CD14-positive monocyte (primary cell): ENCODE measurements at regions not wholly inside any gene's neighbourhood (a gene's known extent, or its start where the extent isn't known, plus 50 kb on each side); places are given as distances from the start of the nearest gene placed in this dataset.

Source experiments
- DNase-seq, 3 donors: peaks; one replicate each; pipeline ENCODE4 v3.0.0-alpha.2; 2011 to 2022
- H2AFZ ChIP-seq: 2 replicates; pipeline ENCODE4 v1.6.0; 2012; ENCODE audit warnings: mild to moderate bottlenecking, low read depth, low read length, inconsistent platforms; ENCODE audit not compliant: insufficient read depth, poor library complexity, severe bottlenecking
- H3K27ac ChIP-seq, 2 donors: 1 replicate in 1 of 2; 2 replicates in 1 of 2; pipeline ENCODE4 v1.5.1; 2012 to 2013; ENCODE audit warnings: low read length in 2 of 2, control low read depth in 1 of 2, inconsistent platforms in 1 of 2, low read depth in 1 of 2, mild to moderate bottlenecking in 1 of 2
- H3K27me3 ChIP-seq, 2 donors: one replicate each; pipeline versions ENCODE4 v1.6.0 to v1.6.1; 2011 to 2013; ENCODE audit warnings: low read length in 2 of 2; ENCODE audit not compliant: control insufficient read depth in 2 of 2, insufficient read depth in 2 of 2
- H3K36me3 ChIP-seq, 2 donors: replicated peaks in 1 of 2; 1 replicate in 1 of 2; 2 replicates in 1 of 2; pipeline versions ENCODE4 v1.5.1 to v1.6.1; 2012 to 2013; ENCODE audit warnings: low read length in 2 of 2, control low read depth in 1 of 2, inconsistent platforms in 1 of 2, mild to moderate bottlenecking in 1 of 2; ENCODE audit not compliant: insufficient read depth in 2 of 2, control insufficient read depth in 1 of 2
- H3K4me1 ChIP-seq, 2 donors: 1 replicate in 1 of 2; 2 replicates in 1 of 2; pipeline versions ENCODE4 v1.5.1 to v1.6.1; 2012 to 2013; ENCODE audit warnings: low read length in 2 of 2, control low read depth in 1 of 2, inconsistent platforms in 1 of 2, mild to moderate bottlenecking in 1 of 2, moderate library complexity in 1 of 2; ENCODE audit not compliant: insufficient read depth in 2 of 2, control insufficient read depth in 1 of 2
- H3K4me2 ChIP-seq: replicated peaks from 2 replicates; pipeline ENCODE3; 2012; ENCODE audit warnings: low read length, moderate library complexity, mild to moderate bottlenecking; ENCODE audit not compliant: poor library complexity, severe bottlenecking; ENCODE audit errors: extremely low read depth
- H3K4me3 ChIP-seq, 3 experiments: fragments of 200-600 bp in 1 of 3; sonication (generic) in 1 of 3; replicated peaks in 1 of 3; 1 replicate in 2 of 3; 2 replicates in 1 of 3; pipeline ENCODE4 v1.5.1; 2011 to 2013; ENCODE audit warnings: low read length in 3 of 3, mild to moderate bottlenecking in 3 of 3, control low read depth in 2 of 3, low read depth in 2 of 3, inconsistent platforms in 1 of 3, moderate library complexity in 1 of 3
- H3K79me2 ChIP-seq: 2 replicates; pipeline ENCODE4 v1.6.0; 2012; ENCODE audit warnings: mild to moderate bottlenecking, control low read depth, inconsistent platforms, low read length, moderate library complexity; ENCODE audit not compliant: insufficient read depth
- H3K9ac ChIP-seq: 2 replicates; pipeline ENCODE4 v1.6.0; 2017; ENCODE audit warnings: low read length, mild to moderate bottlenecking; ENCODE audit not compliant: insufficient read depth, poor library complexity, severe bottlenecking
- H3K9me3 ChIP-seq, 2 donors: replicated peaks in 1 of 2; 1 replicate in 1 of 2; 2 replicates in 1 of 2; pipeline versions ENCODE4 v1.5.1 to v1.6.1; 2012 to 2013; ENCODE audit warnings: low read length in 2 of 2, control low read depth in 1 of 2; ENCODE audit not compliant: control insufficient read depth in 1 of 2, insufficient read depth in 1 of 2
- H4K20me1 ChIP-seq: 2 replicates; pipeline ENCODE4 v1.6.0; 2012; ENCODE audit warnings: mild to moderate bottlenecking, low read length, control low read depth, moderate library complexity; ENCODE audit not compliant: insufficient read depth
- H3K27ac Mint-ChIP-seq, 7 donors: one replicate each; pipeline ENCODE4 v1.8.0; 2020; ENCODE audit warnings: mild to moderate bottlenecking in 7 of 7, mixed read lengths in 7 of 7, moderate library complexity in 6 of 7, inconsistent platforms in 2 of 7
- H3K27me3 Mint-ChIP-seq, 3 donors: one replicate each; pipeline ENCODE4 v1.8.0; 2021 to 2022; ENCODE audit warnings: low read depth in 3 of 3, mild to moderate bottlenecking in 3 of 3, mixed read lengths in 3 of 3, moderate library complexity in 3 of 3, inconsistent platforms in 1 of 3
- H3K36me3 Mint-ChIP-seq, 2 donors: one replicate each; pipeline ENCODE4 v1.8.0; 2020; ENCODE audit warnings: mixed read lengths in 2 of 2, inconsistent platforms in 1 of 2, mild to moderate bottlenecking in 1 of 2
- H3K4me1 Mint-ChIP-seq: one replicate; pipeline ENCODE4 v1.8.0; 2020; ENCODE audit warnings: mild to moderate bottlenecking, mixed read lengths
- H3K4me3 Mint-ChIP-seq, 2 donors: one replicate each; pipeline ENCODE4 v1.8.0; 2020; ENCODE audit warnings: mild to moderate bottlenecking in 2 of 2, mixed read lengths in 2 of 2, moderate library complexity in 1 of 2
- H3K9me3 Mint-ChIP-seq, 7 donors: one replicate each; pipeline ENCODE4 v1.8.0; 2020 to 2022; ENCODE audit warnings: mixed read lengths in 7 of 7, mild to moderate bottlenecking in 6 of 7, moderate library complexity in 6 of 7, inconsistent platforms in 2 of 7
- CTCF ChIP-seq: fragments of 200-600 bp; IDR thresholded peaks from one replicate; pipeline ENCODE4 v1.8.0; 2022; ENCODE audit warnings: antibody characterized with exemption, mild to moderate bottlenecking
- WGBS: methylation state at CpG from one replicate; pipeline ENCODE4 v1.1.5; 2013; ENCODE audit warnings: missing lambda C conversion rate; ENCODE audit not compliant: insufficient coverage; 5-methylcytosine and 5-hydroxymethylcytosine counted together
- intact Hi-C, 2 donors: fragments of 100-400 bp; cut with micrococcal nuclease; formaldehyde crosslinking; loops; one replicate each; pipeline versions ENCODE4 v1.15.0 to v1.15.1; 2023

DNA sequence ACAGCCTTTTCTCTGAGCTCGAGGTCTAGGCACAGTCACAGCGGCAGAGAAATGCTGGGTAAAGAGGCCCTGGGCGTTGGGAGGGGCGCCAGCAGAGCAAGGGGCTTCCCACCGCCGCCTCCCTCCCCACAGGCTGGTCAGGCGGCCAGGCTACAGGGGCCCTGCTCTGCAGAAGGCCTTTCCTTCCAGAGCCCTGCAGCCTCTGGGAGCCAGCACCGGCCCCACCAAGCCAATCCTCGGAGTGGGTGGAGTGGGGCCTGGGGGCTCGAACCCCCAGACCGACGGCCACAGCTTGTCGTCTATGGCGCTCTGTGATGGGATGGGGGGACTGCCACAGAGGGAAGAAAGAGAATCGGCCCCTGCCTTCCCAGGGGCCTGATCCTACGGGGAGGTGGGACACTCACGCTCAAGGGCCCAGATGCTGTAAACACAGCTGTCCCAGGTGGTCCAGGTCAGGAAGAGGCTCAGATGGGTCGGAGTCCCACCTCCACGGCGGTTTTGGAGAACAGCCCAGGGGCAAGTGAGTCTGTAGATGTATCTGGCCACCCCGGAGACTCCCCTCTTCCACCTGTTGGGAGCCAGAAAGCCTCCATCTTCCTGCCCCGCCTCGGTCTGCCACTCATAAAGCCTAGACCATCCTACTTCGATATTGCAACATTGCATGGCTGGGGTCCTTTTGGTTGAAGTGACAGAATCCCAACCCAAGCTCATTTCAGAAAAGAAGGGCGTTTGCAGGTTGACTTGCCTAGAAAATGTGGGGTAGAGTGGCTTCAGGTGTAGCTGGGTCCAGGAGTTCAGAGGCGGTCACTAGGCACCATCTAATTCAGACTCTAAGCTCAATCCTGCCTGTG is 95.6 kb downstream of the SIK1 start:
- DNase-seq, result no peak
- intact Hi-C loops, result no loop called here
- Histone ChIP-seq H3K36me3 (no peaks in the 10 kb centered on the region), H4K20me1 (no peaks in the 10 kb centered on the region), H3K4me1 (no peaks in the 10 kb centered on the region), H3K4me3 (no peak overlapping the region), H3K9me3 (no peaks in the 10 kb centered on the region), H3K27ac (no peak overlapping the region), H2AFZ (no peak overlapping the region), H3K79me2 (no peaks in the 10 kb centered on the region), H3K9ac (no peak overlapping the region), H3K27me3 (peaks cover 0 to 6% of the 10 kb centered on the region in 2 donors), H3K4me2 (no peak overlapping the region)
- no peak for TF ChIP-seq CTCF
- WGBS, result 95% methylated on average over 19 of the region's 26 CpGs
- Mint-ChIP-seq H3K27me3 (peaks cover 5 to 14% (median 12%) of the 10 kb centered on the region in 3 donors), H3K4me3 (no peak overlapping the region), H3K4me1 (peaks cover 17% of the 10 kb centered on the region), H3K36me3 (no peaks in the 10 kb centered on the region), H3K27ac (peak overlapping the region; percentile 37 to 70 (median 57)), H3K9me3 (peaks cover under 1 to 11% (median 6%) of the 10 kb centered on the region in 7 donors)

DNA sequence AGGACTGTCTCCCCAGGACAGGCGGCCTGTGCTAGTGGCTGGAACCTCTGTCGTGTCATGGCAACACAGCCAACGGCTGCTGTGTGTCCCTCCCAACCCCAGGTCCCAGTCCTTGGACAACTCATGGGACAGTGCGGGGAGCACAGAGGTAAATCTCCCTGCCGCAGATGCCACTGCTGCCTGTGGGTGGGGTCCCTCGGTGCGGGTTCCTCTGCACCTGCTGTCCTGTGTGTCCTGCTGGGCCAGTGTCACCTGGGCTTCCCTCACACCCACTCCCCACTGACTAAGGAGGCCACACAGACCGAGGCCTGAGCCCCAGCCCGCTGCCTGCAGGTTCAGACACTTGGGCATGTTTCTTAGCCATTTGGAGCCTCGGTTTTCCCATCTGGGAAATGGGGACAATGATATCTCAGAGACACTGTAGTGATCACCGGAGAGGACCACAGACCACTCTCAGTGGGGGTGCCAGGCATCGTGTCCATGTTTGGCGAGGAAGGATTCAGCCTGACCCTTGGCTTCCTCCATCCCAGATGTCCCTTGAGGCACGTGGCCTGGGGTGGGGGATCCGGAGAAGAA is 96.5 kb downstream of the SIK1 start:
- Histone ChIP-seq H2AFZ (no peak overlapping the region), H3K9ac (no peak overlapping the region), H3K4me3 (no peak overlapping the region), H3K79me2 (no peaks in the 10 kb centered on the region), H3K27ac (no peak overlapping the region), H3K4me2 (no peak overlapping the region), H3K9me3 (no peaks in the 10 kb centered on the region), H4K20me1 (no peaks in the 10 kb centered on the region), H3K4me1 (no peaks in the 10 kb centered on the region), H3K27me3 (peaks cover 0 to 6% of the 10 kb centered on the region in 2 donors), H3K36me3 (no peaks in the 10 kb centered on the region)
- no peak for TF ChIP-seq CTCF
- Mint-ChIP-seq H3K27ac (peak overlapping the region in 2 of 7 donors; percentile 6 to 15), H3K36me3 (no peaks in the 10 kb centered on the region), H3K27me3 (peaks cover 5 to 14% (median 12%) of the 10 kb centered on the region in 3 donors), H3K9me3 (peaks cover 0 to 5% (median 0%) of the 10 kb centered on the region in 7 donors), H3K4me3 (no peak overlapping the region), H3K4me1 (peaks cover 22% of the 10 kb centered on the region)
- no peak for DNase-seq
- WGBS, result 94% methylated on average over 14 of the region's 15 CpGs
- intact Hi-C loops, result no loop called here
